K562 (cell line): ENCODE measurements at regions not wholly inside any gene's neighbourhood (a gene's known extent, or its start where the extent isn't known, plus 50 kb on each side); places are given as distances from the start of the nearest gene placed in this dataset.

Source experiments
- ATAC-seq: fragments of 200-7000 bp; cut with Tn5 transposase; 3 replicates; pipeline ENCODE4 v1.9.1; 2020; ENCODE audit warnings: moderate library complexity
- BruUV-seq: library from RNA; stranded (reverse); fragments of 400-500 nt; replicated peaks from 2 replicates; lab custom pipeline; 2021; lab: Mats Ljungman, UMichigan
- CTCF ChIA-PET: fragments of 300-600 bp; formaldehyde crosslinking; extraction: SDS; loops from one replicate; lab custom pipeline; 2021; ENCODE audit warnings: low intra/inter-chr PET ratio; lab: Yijun Ruan, JAX
- POLR2A ChIA-PET: fragments of 300-600, 350-650 bp; sonication (Branson Sonifier 250); formaldehyde crosslinking; extraction: SDS; loops from one replicate; lab custom pipeline; 2021; ENCODE audit warnings: antibody characterized with exemption, inconsistent platforms; lab: Yijun Ruan, JAX
- DNase-seq, 4 experiments: peaks; one replicate each; pipeline versions ENCODE4 v3.0.0 to v3.0.0-alpha.2; 2011 to 2018; ENCODE audit warnings: low spot score in 3 of 4, mixed read lengths in 3 of 4; ENCODE audit errors: extremely low read depth in 1 of 4
- FAIRE-seq: peaks from 2 replicates; lab custom pipeline; 2011; peaks lifted over from hg19 to GRCh38; lab: Jason Lieb, UNC
- H2AFZ ChIP-seq: 2 replicates; pipeline ENCODE4 v1.6.0; 2011; ENCODE audit warnings: low read depth, low read length, control low read depth, inconsistent platforms
- H3K27ac ChIP-seq: fragments of 200-600 bp; 3 replicates; pipeline ENCODE4 v1.8.0; 2011; ENCODE audit warnings: low read depth, mild to moderate bottlenecking, control low read depth, inconsistent platforms, low read length, moderate library complexity, mixed read lengths; ENCODE audit errors: extremely low read depth
- H3K27me3 ChIP-seq, 2 experiments: fragments of 300-600 bp in 1 of 2; 2 replicates in 1 of 2; 3 replicates in 1 of 2; pipeline versions ENCODE4 v1.6.0 to v1.8.0; 2011; ENCODE audit warnings: inconsistent platforms in 2 of 2, low read length in 2 of 2, mild to moderate bottlenecking in 1 of 2, mixed read lengths in 1 of 2, moderate library complexity in 1 of 2; ENCODE audit not compliant: control insufficient read depth in 2 of 2, insufficient read depth in 2 of 2
- H3K36me3 ChIP-seq: fragments of 300-600 bp; 3 replicates; pipeline ENCODE4 v1.8.0; 2011; ENCODE audit warnings: mild to moderate bottlenecking, low read length, inconsistent platforms; ENCODE audit not compliant: control insufficient read depth, insufficient read depth
- H3K4me1 ChIP-seq, 2 experiments: fragments of 200-600 bp in 1 of 2; replicated peaks in 1 of 2; 2 replicates in 1 of 2; 3 replicates in 1 of 2; pipeline versions ENCODE4 v1.5.1 to v1.8.0; 2011; ENCODE audit warnings: inconsistent platforms in 2 of 2, low read length in 2 of 2, mild to moderate bottlenecking in 1 of 2, mixed read lengths in 1 of 2, moderate library complexity in 1 of 2; ENCODE audit not compliant: control insufficient read depth in 2 of 2, insufficient read depth in 2 of 2
- H3K4me2 ChIP-seq: 2 replicates; pipeline ENCODE4 v1.6.1; 2011; ENCODE audit warnings: low read length, control low read depth, inconsistent platforms, mixed read lengths; ENCODE audit not compliant: insufficient read depth
- H3K4me3 ChIP-seq: fragments of 200-600 bp; sonication (generic), shearing (Covaris generic); 2 replicates; pipeline ENCODE4 v1.5.1; 2016; ENCODE audit warnings: control low read depth, inconsistent platforms
- H3K79me2 ChIP-seq: fragments of 200-600 bp; 3 replicates; pipeline ENCODE4 v1.8.0; 2011; ENCODE audit warnings: low read length, inconsistent platforms; ENCODE audit not compliant: control insufficient read depth, insufficient read depth
- H3K9ac ChIP-seq, 2 experiments: 2 replicates each; pipeline versions ENCODE4 v1.6.0 to v1.6.1; 2011; ENCODE audit warnings: low read depth in 2 of 2, low read length in 2 of 2, control low read depth in 1 of 2, inconsistent platforms in 1 of 2, mild to moderate bottlenecking in 1 of 2, mixed read lengths in 1 of 2; ENCODE audit not compliant: insufficient read depth in 1 of 2
- H3K9me1 ChIP-seq: one replicate; pipeline ENCODE4 v1.6.0; 2011; ENCODE audit warnings: inconsistent platforms, mild to moderate bottlenecking, low read length, moderate library complexity; ENCODE audit not compliant: control insufficient read depth, insufficient read depth
- H3K9me3 ChIP-seq: replicated peaks from 2 replicates; pipeline ENCODE4 v1.5.1; 2011; ENCODE audit warnings: low read depth, low read length, inconsistent platforms; ENCODE audit not compliant: control insufficient read depth, insufficient read depth
- H4K20me1 ChIP-seq: replicated peaks from 2 replicates; pipeline ENCODE4 v1.6.1; 2011; ENCODE audit warnings: low read length, inconsistent platforms, mixed read lengths; ENCODE audit not compliant: control insufficient read depth, insufficient read depth
- ATF2 ChIP-seq: sonication (generic); formaldehyde crosslinking; IDR thresholded peaks from 2 replicates; pipeline ENCODE4 v1.8.1; 2022; ENCODE audit warnings: missing genetic modification reagents
- CHD7 ChIP-seq: fragments of 200-600 bp; sonication (generic); IDR thresholded peaks from one replicate; pipeline ENCODE4 v1.6.1; 2012; ENCODE audit warnings: mild to moderate bottlenecking, low read depth, low read length, inconsistent platforms
- ILK ChIP-seq: fragments of 450-650 bp; IDR thresholded peaks from 2 replicates; pipeline ENCODE4 v1.6.1; 2016; ENCODE audit warnings: missing genetic modification characterization, low read depth, mild to moderate bottlenecking, missing compliant biosample characterization, moderate library complexity, borderline replicate concordance
- PATZ1 ChIP-seq: fragments of 250-450 bp; sonication (Bioruptor Pico); IDR thresholded peaks from 2 replicates; pipeline ENCODE4 v1.5.0; 2020; ENCODE audit warnings: mild to moderate bottlenecking, borderline replicate concordance
- SMARCC2 ChIP-seq: fragments of 450-650 bp; IDR thresholded peaks from 2 replicates; pipeline ENCODE4 v1.6.1; 2017; ENCODE audit warnings: antibody characterized with exemption, moderate library complexity, mild to moderate bottlenecking, low read depth
- ZNF780A ChIP-seq: fragments of 250-450 bp; sonication (Bioruptor Pico); IDR thresholded peaks from 2 replicates; pipeline ENCODE4 v1.5.0; 2021; ENCODE audit warnings: mild to moderate bottlenecking
- WGBS: fragments of 100-300 bp; shearing (Covaris generic); methylation state at CpG from one replicate; pipeline ENCODE4 v1.1.6; 2016; ENCODE audit warnings: low coverage, mixed read lengths; ENCODE audit not compliant: insufficient coverage; ENCODE audit errors: missing lambda C conversion rate; 5-methylcytosine and 5-hydroxymethylcytosine counted together
- in situ Hi-C: fragments of 300-500 bp; cut with MboI; formaldehyde crosslinking; loops from 4 replicates; pipeline ENCODE4 v1.15.0; 2018; ENCODE audit warnings: inconsistent platforms, mixed read lengths
- intact Hi-C: fragments of 100-400 bp; cut with micrococcal nuclease; formaldehyde crosslinking; loops from 2 replicates; pipeline ENCODE4 v1.14.2; 2022

- no peak overlapping the region for H3K27ac ChIP-seq
- no peaks in the 10 kb centered on the region for H3K9me3 ChIP-seq
- H3K4me3 ChIP-seq, result no peak overlapping the region
- BruUV-seq, result no TSS peak
- WGBS, result 0% methylated on average over 4 of the region's 4 CpGs
- H3K36me3 ChIP-seq, result no peaks in the 10 kb centered on the region
- no peak for DNase-seq
- peaks cover 0 to 31% of the 10 kb centered on the region in 2 experiments; a peak in 3 of 5 replicates for H3K27me3 ChIP-seq
- POLR2A ChIA-PET, result interaction anchor here (1.0 kb wide), 1 partner anchor 9 kb away, joined by 4 read pairs; no protein-coding TSS in a partner anchor
- CTCF ChIA-PET, result no interaction called here
- intact Hi-C loops (no loop called here), in situ Hi-C loops (no loop called here)
- H3K4me1 ChIP-seq, result no peaks in the 10 kb centered on the region
- no peak overlapping the region for H3K9ac ChIP-seq
- no peaks in the 10 kb centered on the region for H3K9me1 ChIP-seq
- no peak overlapping the region for H3K4me2 ChIP-seq
- no peaks in the 10 kb centered on the region for H4K20me1 ChIP-seq
- FAIRE-seq, result no peak
- H2AFZ ChIP-seq, result no peak overlapping the region
- H3K79me2 ChIP-seq, result no peaks in the 10 kb centered on the region
- no peak for ATAC-seq
- TF ChIP-seq ILK (tag), result no peak
- TF ChIP-seq CHD7, result no peak
- no peak for TF ChIP-seq PATZ1
- no peak for TF ChIP-seq ATF2 (CRISPR knock-in tag)
- TF ChIP-seq ZNF780A (CRISPR knock-in tag), result no peak
- TF ChIP-seq SMARCC2, result no peak
Observed at GRCh38 chr6:88529726-88530125, 363.6 kb upstream of the CNR1 start.
